Right renal cortex interstitium (tissue), 3 donors: ENCODE measurements at regions not wholly inside any gene's neighbourhood (a gene's known extent, or its start where the extent isn't known, plus 50 kb on each side); places are given as distances from the start of the nearest gene placed in this dataset.

Source experiments
- DNase-seq, 3 donors: peaks; one replicate each; pipeline ENCODE4 v3.0.0-alpha.2; 2013; ENCODE audit warnings: low read depth in 3 of 3, low spot score in 2 of 3

GRCh38 chr3:63042833-63043232 is 167.6 kb upstream of the CADPS start:
- DNase-seq = no peak

DNA sequence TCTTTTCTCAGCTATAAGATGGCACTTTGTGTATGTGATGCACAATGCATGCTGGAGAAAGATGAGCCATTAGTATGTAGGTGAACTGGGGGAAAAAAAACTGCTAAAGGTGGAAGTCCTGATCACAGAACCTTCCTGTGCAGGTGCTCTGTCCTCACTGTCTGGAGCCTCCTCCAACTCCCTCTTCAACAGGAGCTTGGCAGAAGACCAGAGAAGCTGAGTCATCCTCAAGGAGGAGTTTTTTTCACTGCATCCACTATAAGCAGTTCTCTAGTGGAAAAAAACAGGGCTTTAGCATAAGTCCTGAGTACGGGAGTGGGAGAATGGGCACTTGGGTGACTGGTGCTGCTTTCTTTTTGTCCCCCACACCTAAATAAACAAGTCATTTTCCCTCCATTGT is 168.4 kb upstream of the CADPS start:
- DNase-seq = no peak

- DNase-seq = no peak
Observed at GRCh38 chr3:63046152-63046551, 170.9 kb upstream of the CADPS start.

- no peak for DNase-seq
Observed at GRCh38 chr3:63046580-63046979, 171.4 kb upstream of the CADPS start.

DNA sequence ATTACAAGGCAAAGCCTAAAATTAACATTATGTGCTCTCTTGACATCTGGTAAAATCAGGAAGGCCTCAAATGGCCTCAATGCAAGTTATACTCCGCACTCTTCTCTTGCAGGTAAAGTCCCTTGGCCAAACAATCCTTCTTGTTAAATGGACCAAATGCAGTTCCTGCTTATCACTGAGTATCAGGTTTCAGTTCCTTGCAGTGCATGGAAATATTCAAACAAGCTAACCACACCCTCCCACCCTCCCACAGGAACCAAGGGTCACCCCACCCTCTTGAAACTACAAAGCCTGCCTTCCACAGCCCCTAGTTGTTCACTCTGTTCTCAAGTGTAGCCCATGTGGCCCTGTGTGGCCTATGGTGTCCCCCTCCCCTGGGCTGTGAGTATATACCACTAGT is 171.9 kb upstream of the CADPS start:
- DNase-seq = no peak

- DNase-seq = no peak
Observed at GRCh38 chr3:63048367-63049326, 173.4 kb upstream of the CADPS start.

DNA sequence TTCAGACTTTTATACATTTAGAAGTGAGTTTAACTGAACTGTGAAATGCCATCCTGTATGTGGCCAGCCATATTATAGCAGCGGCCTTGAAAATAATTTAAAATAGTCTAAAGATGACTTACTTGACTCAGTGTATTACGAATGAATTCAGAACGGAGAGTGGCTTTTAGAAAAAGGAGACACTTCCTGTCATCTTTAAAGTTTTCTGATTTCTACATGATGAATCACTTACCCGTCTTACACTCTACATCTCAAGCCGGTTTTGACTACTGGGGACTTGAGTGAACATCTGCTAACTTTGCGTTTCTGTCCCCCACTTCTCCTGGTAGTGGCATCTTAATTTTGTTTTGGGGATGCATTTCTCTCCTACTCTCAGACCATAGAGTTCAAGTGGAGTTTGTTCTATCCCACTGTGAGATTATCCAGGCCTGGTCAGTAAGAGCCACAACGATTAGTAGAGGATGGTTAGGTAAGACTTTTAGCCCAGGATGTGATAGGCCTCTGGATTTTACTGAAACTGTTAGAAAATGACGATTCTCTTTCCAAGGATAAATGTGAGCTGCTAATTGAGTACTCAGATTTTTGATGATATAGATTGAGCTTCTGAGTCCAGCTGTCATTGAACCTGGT is 175.4 kb upstream of the CADPS start:
- no peak for DNase-seq

- no peak for DNase-seq
Observed at GRCh38 chr3:63051920-63052319, 176.7 kb upstream of the CADPS start.

- no peak for DNase-seq
Observed at GRCh38 chr3:63056932-63057331, 181.7 kb upstream of the CADPS start.

DNA sequence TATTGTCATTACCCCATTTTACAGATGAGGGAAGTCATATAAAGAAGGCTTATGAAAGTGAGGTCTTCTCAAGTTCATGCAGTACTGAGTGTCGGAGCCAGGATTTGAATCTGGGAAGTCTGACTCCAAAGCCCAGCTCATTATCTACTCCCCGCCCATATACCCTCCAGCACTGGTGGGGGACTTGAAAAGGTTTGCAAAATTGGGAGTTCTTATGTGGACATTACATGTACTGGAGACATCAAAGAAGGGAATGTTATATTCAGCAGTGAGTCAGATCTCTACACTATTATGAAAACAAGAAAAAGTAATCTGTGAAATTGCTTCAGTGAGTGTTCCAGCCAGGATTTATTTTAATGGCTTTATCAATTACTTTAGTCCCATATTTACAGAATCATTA is 185.2 kb upstream of the CADPS start:
- DNase-seq = no peak

GRCh38 chr3:63061449-63061848 is 186.2 kb upstream of the CADPS start:
- DNase-seq = no peak

GRCh38 chr3:63064209-63064755 is 189.1 kb upstream of the CADPS start:
- DNase-seq = no peak

- DNase-seq = peak; percentile 41 to 59 (median 47)
Observed at GRCh38 chr3:63067999-63068645, 192.9 kb upstream of the CADPS start.

DNA sequence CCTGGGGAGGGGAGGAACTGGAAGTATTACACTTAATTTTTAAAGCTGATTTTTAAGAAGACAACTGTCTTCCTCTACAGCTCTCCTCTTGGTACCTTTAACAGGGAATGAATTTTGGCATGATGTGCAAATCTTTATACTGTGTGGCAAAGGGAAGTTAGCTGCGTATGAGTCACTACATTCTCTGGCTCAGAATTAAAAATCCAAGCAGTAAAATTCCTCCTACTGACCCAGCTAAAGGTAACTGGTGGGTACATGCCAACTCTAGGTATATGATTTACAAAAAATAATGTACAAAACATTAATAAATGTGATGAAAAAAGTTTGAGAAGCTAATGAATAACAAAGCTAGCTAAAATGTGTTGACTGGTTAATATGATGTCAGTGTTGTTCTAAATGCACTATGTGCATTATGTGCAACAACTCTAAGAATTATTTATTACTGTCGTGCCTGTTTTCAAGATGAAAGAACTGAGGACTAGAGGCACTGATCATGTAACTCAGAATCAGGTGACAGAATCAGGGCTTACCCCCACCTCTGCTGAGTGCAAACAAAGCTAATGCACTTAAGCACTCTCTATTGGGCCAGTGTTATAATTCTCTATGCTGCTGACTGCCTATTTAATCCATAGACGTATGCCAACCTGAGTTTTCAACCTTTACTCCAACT is 194.7 kb upstream of the CADPS start:
- DNase-seq = no peak

DNA sequence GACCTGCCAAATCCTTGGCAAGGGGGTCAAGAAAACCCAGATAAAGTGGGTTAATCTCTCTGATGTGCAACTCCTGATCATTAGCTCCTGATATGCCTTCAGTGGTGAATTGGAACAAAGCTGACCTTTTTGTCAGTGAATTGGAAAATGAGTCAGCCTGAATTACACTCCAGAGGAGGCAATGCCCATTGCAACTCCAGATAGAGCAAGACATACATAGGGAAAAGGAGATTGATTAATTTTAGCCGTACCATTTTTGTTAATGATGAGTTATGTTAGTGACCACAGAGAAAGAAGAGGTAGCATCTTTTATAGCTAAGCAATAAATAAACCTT is 195.2 kb upstream of the CADPS start:
- DNase-seq = no peak

GRCh38 chr3:63076357-63076756 is 201.1 kb upstream of the CADPS start:
- DNase-seq = no peak

- DNase-seq = no peak
Observed at GRCh38 chr3:63086190-63086589, 191.9 kb upstream of the SYNPR start.

DNA sequence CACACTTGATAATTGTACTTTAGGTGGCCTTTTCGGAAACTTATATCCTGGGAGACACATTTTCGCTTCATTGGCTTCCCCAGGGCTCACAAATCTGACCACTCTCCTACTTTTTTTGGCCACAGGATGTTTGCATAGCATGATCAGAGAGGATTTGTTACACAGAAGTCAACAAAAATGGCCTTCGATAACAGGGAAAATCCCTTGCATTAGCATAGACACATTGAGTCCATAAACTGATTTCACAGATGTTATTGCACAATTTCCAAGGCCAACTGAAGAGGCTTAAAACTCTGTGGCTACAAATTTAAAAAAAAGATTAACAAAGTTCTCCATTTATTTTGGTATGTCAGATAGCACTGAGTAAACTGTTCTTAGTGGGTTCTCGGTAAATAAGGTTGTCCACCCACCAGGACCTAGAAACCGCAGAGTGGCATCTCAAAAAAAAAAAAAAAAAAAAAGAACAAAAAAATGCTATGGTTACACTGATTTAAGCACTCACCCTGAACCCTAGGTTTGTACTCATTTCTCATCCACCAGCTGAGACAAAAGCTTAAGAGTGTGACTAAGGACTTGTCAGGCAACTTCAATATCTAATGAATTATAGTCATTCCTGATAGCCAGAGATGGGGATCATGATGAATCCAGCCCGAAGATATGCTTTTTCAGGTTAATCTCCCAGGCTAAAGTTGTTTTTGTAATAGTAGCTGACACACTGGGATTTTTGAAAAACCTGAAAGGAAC is 188.9 kb upstream of the SYNPR start:
- no peak for DNase-seq

DNA sequence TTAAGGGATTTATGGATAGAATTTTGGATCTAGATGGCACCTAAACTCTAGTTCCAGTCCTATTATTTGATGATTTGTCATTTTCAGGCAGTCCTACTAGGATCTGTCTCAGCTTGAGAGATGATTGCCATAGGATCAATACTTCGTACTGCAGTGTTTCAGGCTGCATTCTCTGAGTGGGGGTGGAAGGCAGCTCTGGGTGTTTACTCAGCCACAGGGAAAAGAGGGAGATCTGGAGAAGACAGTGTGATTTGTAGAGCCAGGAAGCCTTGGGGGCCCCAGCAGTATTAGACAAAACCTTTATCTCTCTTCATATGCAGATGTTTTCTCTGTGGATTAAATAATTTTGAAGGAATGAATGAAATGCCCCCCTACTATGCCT is 188.4 kb upstream of the SYNPR start:
- no peak for DNase-seq

DNA sequence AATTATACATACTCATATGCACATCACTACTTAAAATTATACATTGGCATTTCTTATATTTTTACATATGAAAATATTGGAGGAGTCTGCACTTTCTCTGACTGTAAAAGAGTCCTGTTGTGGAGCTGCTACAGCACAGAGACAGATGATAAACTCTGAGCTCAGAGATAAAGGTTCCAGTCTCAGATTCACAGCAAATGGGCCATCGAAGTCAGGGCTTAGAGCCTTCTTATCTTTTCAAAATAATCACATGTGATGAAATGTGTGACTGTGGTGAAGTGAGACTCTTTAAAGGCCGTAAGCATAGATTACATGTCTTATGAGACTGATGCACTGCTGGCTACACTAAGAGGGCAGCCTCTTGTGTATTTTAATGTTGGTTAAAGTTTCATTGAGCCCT is 187.5 kb upstream of the SYNPR start:
- DNase-seq = no peak
